Endothelial cell of umbilical vein (primary cell): ENCODE measurements at regions not wholly inside any gene's neighbourhood (a gene's known extent, or its start where the extent isn't known, plus 50 kb on each side); places are given as distances from the start of the nearest gene placed in this dataset.

Source experiments
- CTCF ChIP-seq, 2 donors: IDR thresholded peaks; 1 replicate in 1 of 2; 2 replicates in 1 of 2; pipeline ENCODE4 v1.5.1; 2011; ENCODE audit warnings: low read length in 2 of 2, mild to moderate bottlenecking in 2 of 2, moderate library complexity in 2 of 2, control low read depth in 1 of 2, inconsistent platforms in 1 of 2, low read depth in 1 of 2; ENCODE audit not compliant: insufficient read depth in 1 of 2; ENCODE audit errors: extremely low read depth in 1 of 2
- EZH2 ChIP-seq: IDR thresholded peaks from 2 replicates; pipeline ENCODE4 v1.6.1; 2012; ENCODE audit warnings: borderline replicate concordance, low read depth, mild to moderate bottlenecking, moderate library complexity, low read length, inconsistent platforms; ENCODE audit not compliant: severe bottlenecking
- FOS ChIP-seq: IDR thresholded peaks from 2 replicates; pipeline ENCODE4 v1.6.1; 2011; ENCODE audit warnings: mild to moderate bottlenecking, low read length, moderate library complexity, borderline replicate concordance; ENCODE audit not compliant: insufficient read depth
- GATA2 ChIP-seq: IDR thresholded peaks from 2 replicates; pipeline ENCODE4 v1.7.0; 2011; ENCODE audit warnings: low read depth, mild to moderate bottlenecking, moderate library complexity, mixed read lengths, low read length; ENCODE audit not compliant: insufficient read length, insufficient read depth
- JUN ChIP-seq: IDR thresholded peaks from 2 replicates; pipeline ENCODE4 v1.6.1; 2011; ENCODE audit warnings: borderline replicate concordance, low read depth; ENCODE audit not compliant: insufficient read length, insufficient read depth
- MAX ChIP-seq: IDR thresholded peaks from 2 replicates; pipeline ENCODE4 v1.6.1; 2011; ENCODE audit not compliant: insufficient read depth, insufficient read length
- MYC ChIP-seq: IDR thresholded peaks from one replicate; pipeline ENCODE4 v1.6.1; 2011; ENCODE audit warnings: mild to moderate bottlenecking, low read depth, low read length
- POLR2A ChIP-seq: IDR thresholded peaks from 2 replicates; pipeline ENCODE4 v1.6.1; 2012; ENCODE audit warnings: low read depth, mild to moderate bottlenecking, control low read depth, low read length
- POLR2AphosphoS5 ChIP-seq: IDR thresholded peaks from 2 replicates; pipeline ENCODE4 v1.6.1; 2012; ENCODE audit warnings: low read depth, mild to moderate bottlenecking, control low read depth, low read length, moderate library complexity; ENCODE audit not compliant: insufficient read depth

GRCh38 chr2:19460761-19461160 lies 102.3 kb upstream of the OSR1 start:
- TF ChIP-seq CTCF (IDR thresholded peaks at IDR 0.05; ENCODE audit: extremely low read depth in 1 of 2, insufficient read depth in 1 of 2, low read depth in 1 of 2, low read length in 2 of 2) (no peak), POLR2A (no peak), GATA2 (no peak), JUN (no peak), EZH2 (no peak), POLR2AphosphoS5 (no peak), MAX (no peak), MYC (no peak), FOS (no peak)
